ENCODE measurements at regions not wholly inside any gene's neighbourhood (a gene's known extent, or its start where the extent isn't known, plus 50 kb on each side); places are given as distances from the start of the nearest gene placed in this dataset.

GRCh38 chr20:11232896-11233295 is 559.1 kb upstream of the JAG1 start:
- TF ChIP-seq, protein P1, sequence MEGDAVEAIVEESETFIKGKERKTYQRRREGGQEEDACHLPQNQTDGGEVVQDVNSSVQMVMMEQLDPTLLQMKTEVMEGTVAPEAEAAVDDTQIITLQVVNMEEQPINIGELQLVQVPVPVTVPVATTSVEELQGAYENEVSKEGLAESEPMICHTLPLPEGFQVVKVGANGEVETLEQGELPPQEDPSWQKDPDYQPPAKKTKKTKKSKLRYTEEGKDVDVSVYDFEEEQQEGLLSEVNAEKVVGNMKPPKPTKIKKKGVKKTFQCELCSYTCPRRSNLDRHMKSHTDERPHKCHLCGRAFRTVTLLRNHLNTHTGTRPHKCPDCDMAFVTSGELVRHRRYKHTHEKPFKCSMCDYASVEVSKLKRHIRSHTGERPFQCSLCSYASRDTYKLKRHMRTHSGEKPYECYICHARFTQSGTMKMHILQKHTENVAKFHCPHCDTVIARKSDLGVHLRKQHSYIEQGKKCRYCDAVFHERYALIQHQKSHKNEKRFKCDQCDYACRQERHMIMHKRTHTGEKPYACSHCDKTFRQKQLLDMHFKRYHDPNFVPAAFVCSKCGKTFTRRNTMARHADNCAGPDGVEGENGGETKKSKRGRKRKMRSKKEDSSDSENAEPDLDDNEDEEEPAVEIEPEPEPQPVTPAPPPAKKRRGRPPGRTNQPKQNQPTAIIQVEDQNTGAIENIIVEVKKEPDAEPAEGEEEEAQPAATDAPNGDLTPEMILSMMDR (conservative IDR thresholded peaks at IDR 0.05; ENCODE audit: low read length) = no peak
- no peak for TF ChIP-seq EZH2phosphoT487 (IDR thresholded peaks at IDR 0.05; ENCODE audit: borderline replicate concordance, low read depth, low read length)
